ENCODE measurements at regions not wholly inside any gene's neighbourhood (a gene's known extent, or its start where the extent isn't known, plus 50 kb on each side); places are given as distances from the start of the nearest gene placed in this dataset.

GRCh38 chr6:146896062-146896813 lies 297.5 kb downstream of the ADGB start:
- TF ChIP-seq CTCF (IDR thresholded peaks at IDR 0.05): no peak
- TF ChIP-seq POLR2A (IDR thresholded peaks at IDR 0.05): no peak
